Spleen (tissue), 7 donors: ENCODE measurements at regions not wholly inside any gene's neighbourhood (a gene's known extent, or its start where the extent isn't known, plus 50 kb on each side); places are given as distances from the start of the nearest gene placed in this dataset.

Experiments
- CTCF ChIP-seq, 11 experiments: fragments of 200-600 bp in 7 of 11; fragments of 450-650 bp in 4 of 11; sonication (generic) in 4 of 11; IDR thresholded peaks in 8 of 11; conservative IDR thresholded peaks in 3 of 11; 1 replicate in 7 of 11; 2 replicates in 4 of 11; pipeline versions ENCODE4 v1.4.0 to v1.8.0; 2016 to 2021; ENCODE audit warnings: antibody characterized with exemption in 11 of 11, inconsistent platforms in 4 of 11, mild to moderate bottlenecking in 1 of 11
- POLR2AphosphoS5 ChIP-seq, 3 donors: sonication (generic); formaldehyde crosslinking; IDR thresholded peaks; one replicate each; pipeline ENCODE4 v1.5.1; 2017; ENCODE audit warnings: antibody characterized with exemption in 3 of 3
- donor health status: DM: no; HTN: no; CAD: no; lungs with moderate emphysema.
- donor health status: DM: no; HTN: no; CAD: no.
- donor health status: DM: no; HTN: no; CAD: no.

- no peak for TF ChIP-seq CTCF (IDR thresholded peaks at IDR 0.05 in 8 of 11, conservative IDR thresholded peaks at IDR 0.05 in 3 of 11)
- peak in 1 of 3 donors; percentile 32 for TF ChIP-seq POLR2AphosphoS5 (IDR thresholded peaks at IDR 0.05)
Measured at GRCh38 chr2:8546612-8547283, 135.1 kb upstream of the ID2 start.
